Right lobe of liver (tissue), 4 donors: ENCODE measurements at regions not wholly inside any gene's neighbourhood (a gene's known extent, or its start where the extent isn't known, plus 50 kb on each side); places are given as distances from the start of the nearest gene placed in this dataset.

Experiments
- CTCF ChIP-seq, 4 donors: fragments of 200-600 bp in 3 of 4; fragments of 450-650 bp in 1 of 4; IDR thresholded peaks; one replicate each; pipeline versions ENCODE4 v1.5.1 to v1.8.0; 2016 to 2022; ENCODE audit warnings: antibody characterized with exemption in 4 of 4, mild to moderate bottlenecking in 2 of 4
- POLR2A ChIP-seq: fragments of 450-650 bp; IDR thresholded peaks from one replicate; pipeline ENCODE4 v1.6.1; 2017; ENCODE audit warnings: antibody characterized with exemption, mild to moderate bottlenecking
- donor health status: DM: no; HTN: no; CAD: no.
- donor health status: DM: no; HTN: no; CAD: no.
- donor health status: DM: no; HTN: yes; CAD: no.

GRCh38 chr13:109401307-109401706 is 385.1 kb downstream of the IRS2 start:
- no peak for TF ChIP-seq POLR2A
- no peak for TF ChIP-seq CTCF (IDR thresholded peaks at IDR 0.05)
